HG03064 (cell line): ENCODE measurements at regions not wholly inside any gene's neighbourhood (a gene's known extent, or its start where the extent isn't known, plus 50 kb on each side); places are given as distances from the start of the nearest gene placed in this dataset.

Experiments used
- ATAC-seq: cut with Tn5 transposase; IDR thresholded peaks from one replicate; pipeline ENCODE4 v1.9.1; 2021; ENCODE audit warnings: low read depth; ENCODE audit not compliant: unreplicated experiment

GRCh38 chr15:60057554-60057953, 53.4 kb downstream of the FOXB1 start:
- ATAC-seq: no peak

GRCh38 chr15:60059186-60059585, 55.1 kb downstream of the FOXB1 start:
- ATAC-seq: no peak

- ATAC-seq: no peak
Observed at GRCh38 chr15:60061758-60062157, 57.6 kb downstream of the FOXB1 start.

GRCh38 chr15:60062826-60063225, 58.7 kb downstream of the FOXB1 start:
- ATAC-seq: no peak

- no peak for ATAC-seq
Observed at GRCh38 chr15:60065951-60066350, 61.8 kb downstream of the FOXB1 start.

GRCh38 chr15:60070838-60071493, 66.9 kb downstream of the FOXB1 start:
- ATAC-seq: no peak

- ATAC-seq: no peak
Observed at GRCh38 chr15:60072826-60073465, 68.8 kb downstream of the FOXB1 start.

GRCh38 chr15:60073466-60073840, 69.3 kb downstream of the FOXB1 start:
- no peak for ATAC-seq

GRCh38 chr15:60074181-60074885, 70.2 kb downstream of the FOXB1 start:
- no peak for ATAC-seq

GRCh38 chr15:60076045-60076444, 71.9 kb downstream of the FOXB1 start:
- no peak for ATAC-seq

- ATAC-seq: no peak
Observed at GRCh38 chr15:60076582-60077276, 72.6 kb downstream of the FOXB1 start.

- ATAC-seq: no peak
Observed at GRCh38 chr15:60077581-60078359, 73.7 kb downstream of the FOXB1 start.

GRCh38 chr15:60079210-60079609, 75.1 kb downstream of the FOXB1 start:
- no peak for ATAC-seq

GRCh38 chr15:60081976-60082375, 77.9 kb downstream of the FOXB1 start:
- ATAC-seq: no peak

- ATAC-seq: no peak
Observed at GRCh38 chr15:60083318-60083717, 79.2 kb downstream of the FOXB1 start.

GRCh38 chr15:60086681-60087429, 82.7 kb downstream of the FOXB1 start:
- ATAC-seq: no peak

GRCh38 chr15:60087561-60087960, 83.5 kb downstream of the FOXB1 start:
- ATAC-seq: no peak

- ATAC-seq: no peak
Observed at GRCh38 chr15:60090747-60091146, 86.6 kb downstream of the FOXB1 start.

- no peak for ATAC-seq
Observed at GRCh38 chr15:60091157-60091556, 87.0 kb downstream of the FOXB1 start.

GRCh38 chr15:60091911-60092310, 87.8 kb downstream of the FOXB1 start:
- no peak for ATAC-seq
